ENCODE measurements at regions not wholly inside any gene's neighbourhood (a gene's known extent, or its start where the extent isn't known, plus 50 kb on each side); places are given as distances from the start of the nearest gene placed in this dataset.

DNA sequence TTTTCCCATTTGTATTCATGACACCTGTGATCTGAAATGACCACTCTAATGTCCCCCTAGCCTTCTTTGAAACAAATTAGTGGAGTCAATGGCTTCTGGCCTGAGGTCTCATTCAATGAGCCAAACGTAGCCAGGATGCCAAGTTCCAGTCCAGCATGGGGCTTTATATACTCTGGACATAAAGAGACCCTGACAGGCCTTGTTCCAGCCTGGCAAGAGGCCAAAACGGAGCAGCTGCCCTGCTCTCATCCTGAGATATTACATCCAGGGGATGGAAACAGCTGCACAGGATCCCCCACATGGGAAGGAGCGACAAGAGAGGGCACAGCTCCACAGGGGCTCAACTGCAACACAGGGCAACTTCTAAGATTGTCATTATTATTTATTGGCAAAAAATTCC is 437.8 kb downstream of the CDH26 start:
- peak; percentile 28 for DNase-seq

DNA sequence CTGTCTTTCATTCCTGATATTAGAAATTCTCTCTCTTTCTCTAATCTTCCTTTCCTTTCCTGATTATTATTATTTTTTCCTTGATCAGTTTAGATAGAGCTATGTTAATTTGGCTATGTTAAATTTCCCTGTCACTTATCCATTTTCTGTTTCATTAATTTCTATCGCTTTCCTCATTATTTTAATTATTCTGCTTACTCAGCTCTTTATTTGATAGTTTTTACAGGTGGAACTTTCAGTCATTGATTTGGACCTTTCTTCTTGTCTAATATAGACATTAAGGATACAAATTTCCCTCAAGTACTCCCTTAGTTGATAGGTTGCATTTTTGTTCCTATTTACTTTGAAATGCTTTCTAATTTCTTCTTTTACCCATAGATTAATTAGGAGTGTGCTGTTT is 442.3 kb downstream of the CDH26 start:
- DNase-seq: no peak

DNA sequence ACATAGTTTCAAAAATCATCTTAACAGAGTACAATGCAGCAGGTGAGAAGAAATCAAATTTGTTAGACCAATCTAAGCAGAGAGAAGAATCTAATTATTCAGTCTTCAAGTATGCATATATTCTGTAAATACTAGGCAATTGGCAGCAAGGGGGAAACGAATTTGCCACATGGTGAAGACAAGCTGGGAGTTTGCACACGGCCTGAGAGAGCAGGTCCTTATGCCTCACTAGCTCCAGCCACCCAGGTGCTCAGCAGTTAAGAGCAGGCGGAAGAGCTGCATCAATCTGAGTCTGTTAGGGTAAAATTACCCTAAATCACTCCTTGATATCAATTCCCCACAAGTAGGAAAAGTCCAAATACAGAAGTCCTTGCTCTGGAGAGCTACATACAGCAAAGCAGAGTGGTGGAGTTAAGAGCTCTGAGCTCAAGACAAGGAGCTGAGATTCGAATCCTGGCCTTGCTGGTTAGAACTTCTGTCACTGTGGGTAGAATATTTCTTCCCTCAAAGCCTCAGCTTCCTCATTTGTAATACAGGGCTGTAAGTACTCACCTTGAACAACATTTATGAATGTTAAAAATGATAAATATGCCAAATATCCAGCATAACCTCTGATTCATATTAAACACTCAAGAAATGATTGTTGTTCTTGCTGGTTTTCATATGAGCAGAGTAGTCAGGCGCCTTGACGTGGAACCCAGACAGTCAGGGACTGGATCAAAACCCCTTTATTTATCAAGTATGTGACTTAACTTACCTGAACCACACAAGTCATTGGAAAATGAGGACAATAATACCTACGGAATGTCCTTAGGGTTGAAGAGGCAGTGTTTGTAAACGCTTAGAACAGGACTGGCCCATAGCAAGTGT is 444.2 kb downstream of the CDH26 start:
- no peak for DNase-seq

DNA sequence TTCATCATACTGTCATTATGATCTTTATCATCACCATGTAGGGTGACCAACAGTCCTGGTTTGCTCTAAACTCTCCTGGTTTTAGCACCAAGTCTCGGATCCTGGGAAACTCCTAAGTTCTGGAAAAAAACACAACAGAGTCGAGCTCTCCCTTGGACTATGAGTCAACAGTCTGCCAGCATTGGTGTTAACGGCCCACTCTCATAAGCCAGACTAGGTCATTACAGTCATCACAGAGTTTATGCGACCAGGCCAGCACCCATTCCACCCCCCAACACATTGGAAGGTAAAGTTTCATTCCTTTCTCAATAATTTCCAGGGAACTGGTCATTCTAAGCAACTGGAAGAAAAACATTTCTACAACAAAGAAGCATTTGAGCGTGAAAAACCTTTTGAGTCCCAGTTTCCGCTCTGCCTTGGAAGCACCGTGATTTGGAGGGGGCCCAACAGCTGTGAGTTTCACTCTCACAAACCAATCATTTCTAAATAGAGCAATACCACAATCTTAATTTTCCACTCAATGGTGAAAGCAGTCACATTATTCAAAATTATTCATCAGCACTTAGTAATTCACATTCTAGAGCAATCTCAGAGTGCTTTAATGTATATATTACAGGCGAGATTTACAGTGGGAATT is 445.0 kb downstream of the CDH26 start:
- no peak for DNase-seq

DNA sequence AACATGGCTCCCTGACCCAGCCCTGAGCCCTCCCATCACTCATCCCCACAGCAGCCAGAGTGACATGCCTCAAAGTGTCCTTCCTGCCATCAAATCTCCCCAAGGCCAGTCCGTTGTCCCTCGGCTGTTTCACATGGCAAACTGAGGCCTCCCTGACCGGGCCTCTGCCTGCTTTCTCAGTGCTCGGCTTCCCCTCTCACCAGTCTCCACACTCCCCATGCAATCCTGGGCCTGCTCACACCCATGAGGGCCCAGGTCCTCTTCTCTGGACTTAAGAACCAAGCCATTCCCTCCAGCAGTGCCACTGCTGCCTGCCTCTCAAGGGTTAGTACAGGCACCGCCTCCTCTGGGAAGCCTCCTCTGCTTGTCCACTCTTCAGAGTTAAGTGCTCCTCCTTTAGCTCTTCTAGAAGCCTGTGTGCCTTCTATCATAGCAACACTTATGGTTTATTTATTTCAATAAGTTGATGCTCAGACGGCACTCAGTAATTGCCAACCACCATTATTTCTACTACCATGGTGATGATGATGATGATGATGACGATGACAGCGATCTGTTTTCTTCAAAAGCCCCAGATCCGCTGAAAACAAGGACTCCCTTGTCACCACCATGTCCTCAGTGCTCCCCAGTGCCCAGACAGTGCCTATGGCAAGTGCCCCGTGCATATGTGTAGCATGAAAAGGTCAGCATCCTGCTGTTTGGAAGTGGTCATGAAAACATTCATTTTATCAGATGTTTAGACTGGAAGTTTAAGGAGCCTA is 449.0 kb downstream of the CDH26 start:
- no peak for DNase-seq

DNA sequence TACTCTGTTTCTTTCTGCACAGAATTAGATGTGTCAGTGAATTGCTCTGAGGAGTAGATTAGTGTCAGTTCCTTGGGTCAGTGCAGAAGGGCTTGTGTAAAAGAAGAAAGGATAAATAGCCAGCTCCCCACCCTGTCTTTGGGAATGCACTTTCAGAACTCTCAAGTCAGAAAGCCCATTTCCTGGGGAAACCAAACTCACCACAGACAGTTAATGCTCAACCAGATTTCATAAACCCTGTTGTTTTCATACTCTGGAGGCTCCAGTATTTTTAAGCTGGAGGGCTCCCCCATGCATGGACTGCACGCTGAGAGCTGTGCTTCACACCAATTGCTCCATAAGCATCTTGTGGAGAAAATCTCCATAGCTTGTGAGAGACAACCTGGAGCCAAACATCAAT is 449.7 kb downstream of the CDH26 start:
- DNase-seq: no peak

DNA sequence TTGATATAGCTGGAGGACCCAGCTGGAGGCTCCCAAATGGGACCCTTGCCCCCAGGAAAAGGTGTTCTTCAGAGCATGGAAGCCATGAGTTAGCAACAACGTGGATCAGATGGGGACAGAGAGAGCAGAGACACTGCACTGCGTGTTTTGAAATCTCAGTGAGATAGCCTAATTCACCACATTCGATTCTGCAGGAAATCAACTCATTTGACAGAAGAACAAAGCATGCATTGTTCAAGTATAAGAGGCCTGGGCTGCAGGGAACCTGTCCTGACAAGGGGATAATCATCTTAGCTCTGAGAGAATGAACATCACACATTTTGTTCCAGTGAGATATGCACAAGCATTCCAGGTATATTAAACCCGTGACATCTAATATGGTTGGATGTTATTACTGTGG is 450.2 kb downstream of the CDH26 start:
- DNase-seq: no peak

DNA sequence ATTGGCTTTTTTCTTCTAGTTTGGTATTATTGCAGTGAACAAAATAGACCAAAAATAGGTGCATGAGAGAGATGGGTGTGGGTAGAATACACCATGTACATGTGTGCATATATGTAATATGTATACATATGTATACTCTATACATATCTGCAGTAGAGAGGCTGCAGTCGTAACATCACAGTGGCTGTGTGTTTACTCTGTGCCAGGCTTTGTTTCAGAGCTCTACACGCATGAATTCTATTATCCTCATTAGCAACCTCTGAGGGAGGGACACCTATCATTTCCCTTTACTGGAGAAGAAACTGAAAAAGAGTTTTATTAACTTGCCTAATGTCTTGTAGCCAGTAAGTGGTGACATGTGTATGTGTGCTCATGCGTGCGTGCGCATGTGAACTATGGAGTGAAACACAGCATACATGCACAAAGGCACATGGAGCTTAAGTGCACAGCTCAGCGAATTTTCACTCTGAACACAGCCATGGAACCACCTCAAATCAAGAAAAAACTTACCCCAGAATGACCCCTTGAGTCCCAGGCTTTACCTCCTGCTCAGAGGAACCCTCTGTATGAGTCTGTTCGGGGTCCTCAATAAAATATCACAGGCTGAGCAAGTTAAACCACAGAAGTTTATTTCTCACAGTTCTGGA is 452.5 kb downstream of the CDH26 start:
- DNase-seq: no peak

DNA sequence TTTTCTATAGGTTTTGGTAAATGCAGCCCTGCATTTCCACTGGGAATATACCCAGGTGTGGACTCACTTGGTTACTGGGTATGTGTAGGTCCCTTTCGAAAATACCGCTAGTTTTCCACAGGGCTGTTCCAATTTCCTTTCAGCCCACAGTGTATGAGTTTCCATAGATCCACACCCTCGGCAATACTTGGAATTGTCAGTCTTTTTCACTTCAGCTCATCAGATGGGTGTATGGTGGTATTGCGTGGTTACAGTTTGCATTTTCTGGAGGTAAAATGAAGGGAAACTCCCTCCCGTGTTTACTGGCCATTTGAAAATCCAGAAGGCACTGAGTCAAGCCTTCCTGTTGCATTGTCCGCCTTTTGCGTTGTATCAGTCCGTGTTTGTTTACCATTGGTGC is 453.6 kb downstream of the CDH26 start:
- DNase-seq: no peak

DNA sequence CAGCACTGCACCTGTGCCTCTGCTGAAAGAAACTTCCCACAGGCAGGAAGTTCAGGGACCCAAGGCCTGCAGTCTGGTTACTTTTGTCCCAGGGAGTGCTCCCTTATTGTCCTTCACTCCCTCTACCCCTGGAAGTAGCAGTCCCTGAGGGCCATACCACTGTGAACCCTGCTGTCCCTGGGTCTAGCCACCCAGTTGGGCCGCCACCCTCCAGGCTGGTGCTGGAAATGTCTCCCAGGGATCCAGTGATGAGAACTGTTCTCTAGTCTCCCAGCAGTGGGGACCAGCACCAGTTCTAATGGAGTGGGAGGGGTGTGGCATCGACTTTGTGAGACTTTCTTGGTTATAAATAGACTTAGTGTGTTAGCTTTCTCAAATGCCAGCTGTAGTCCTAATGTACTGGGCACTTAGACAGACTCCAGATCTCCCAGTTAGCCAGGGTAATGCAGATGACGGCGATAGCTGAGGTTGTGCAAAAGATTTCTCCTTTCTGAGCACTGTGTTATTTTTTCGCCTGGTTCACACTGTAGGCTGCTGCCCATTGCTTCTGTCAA is 462.5 kb downstream of the CDH26 start:
- DNase-seq: no peak

DNA sequence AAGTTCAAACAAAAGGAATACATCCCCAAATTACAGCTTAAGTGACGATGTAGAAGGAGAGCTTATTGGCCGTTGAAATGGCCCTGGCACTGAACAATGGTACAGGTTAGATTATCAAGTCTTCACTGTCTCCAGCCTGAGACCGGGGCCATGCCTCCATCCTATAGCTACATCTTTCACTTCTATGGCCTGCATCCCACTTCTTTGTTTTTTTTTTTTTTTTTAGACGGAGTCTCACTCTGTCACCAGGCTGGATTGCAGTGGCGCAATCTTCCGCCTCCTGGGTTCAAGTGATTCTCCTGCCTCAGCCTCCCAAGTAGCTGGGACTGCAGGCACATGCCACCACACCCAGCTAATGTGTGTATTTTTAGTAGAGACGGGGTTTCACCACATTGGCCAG is 464.6 kb downstream of the CDH26 start:
- no peak for DNase-seq

DNA sequence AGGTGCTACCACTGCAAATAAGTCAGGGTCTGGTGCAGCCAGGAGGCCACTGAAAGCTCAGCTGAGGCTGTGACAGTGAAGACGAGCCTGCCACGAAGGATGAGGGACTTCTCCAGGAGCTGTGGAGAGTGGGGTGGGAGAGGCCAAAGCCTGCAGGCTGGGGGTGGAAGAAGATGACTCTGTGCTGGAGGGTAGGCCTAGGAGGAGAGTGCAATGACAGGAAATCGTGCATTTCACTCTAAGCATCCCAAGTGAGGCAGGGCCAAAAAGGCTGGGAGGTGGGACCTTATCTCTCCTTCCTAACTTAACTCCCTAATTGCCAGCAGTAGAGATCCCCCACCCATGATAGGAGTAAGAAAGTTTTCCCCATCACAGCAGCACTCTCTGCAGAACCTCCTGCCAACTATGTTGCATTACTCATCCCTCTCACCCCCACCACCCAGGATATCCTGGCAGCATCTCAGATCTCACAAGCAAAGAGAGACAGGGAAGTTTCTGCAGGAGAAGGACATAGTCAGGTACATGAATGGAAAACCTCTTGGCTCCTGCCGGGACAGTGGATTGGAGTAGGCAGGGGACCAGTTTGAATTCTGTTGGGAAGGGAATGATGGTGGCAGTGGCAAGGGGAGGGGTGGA is 466.2 kb downstream of the CDH26 start:
- no peak for DNase-seq

DNA sequence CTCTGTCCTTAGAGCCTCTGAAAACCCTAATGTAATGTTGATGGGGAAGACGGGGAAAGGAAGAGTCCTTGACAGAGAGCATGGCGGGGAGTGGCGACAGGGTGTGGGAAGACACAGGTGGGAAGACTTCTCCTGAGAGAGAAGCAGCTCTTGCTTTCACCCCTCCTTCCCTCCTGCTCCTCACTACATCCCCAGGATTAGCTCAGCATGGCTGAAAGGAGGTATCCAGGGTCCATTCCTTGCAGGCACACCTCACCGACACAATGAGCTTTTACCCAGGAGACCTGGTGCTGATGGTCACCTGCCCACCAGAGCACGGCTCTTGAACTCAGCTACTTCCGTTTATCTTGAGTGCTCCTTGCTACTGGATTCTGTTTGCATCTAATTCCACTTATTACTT is 469.3 kb downstream of the CDH26 start:
- DNase-seq: no peak

DNA sequence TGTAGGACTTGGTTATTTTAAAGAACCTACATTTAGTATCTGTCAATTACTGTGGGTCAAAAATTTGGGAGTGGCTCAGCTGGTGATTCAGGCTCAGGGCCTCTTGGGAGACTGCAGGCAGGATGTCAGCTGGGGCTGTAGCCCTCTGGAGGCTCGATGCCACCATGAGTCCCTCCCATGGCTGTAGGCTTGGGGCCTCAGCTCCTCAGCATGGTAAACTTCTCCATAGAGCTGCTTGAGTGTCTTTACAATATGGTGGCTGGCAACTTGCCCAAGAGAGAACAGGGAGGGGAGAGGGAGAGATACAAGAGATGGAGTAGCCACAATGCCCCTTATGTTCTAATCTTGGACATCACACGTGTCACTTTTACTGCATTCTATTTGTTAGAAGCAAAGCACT is 470.4 kb downstream of the CDH26 start:
- no peak for DNase-seq

DNA sequence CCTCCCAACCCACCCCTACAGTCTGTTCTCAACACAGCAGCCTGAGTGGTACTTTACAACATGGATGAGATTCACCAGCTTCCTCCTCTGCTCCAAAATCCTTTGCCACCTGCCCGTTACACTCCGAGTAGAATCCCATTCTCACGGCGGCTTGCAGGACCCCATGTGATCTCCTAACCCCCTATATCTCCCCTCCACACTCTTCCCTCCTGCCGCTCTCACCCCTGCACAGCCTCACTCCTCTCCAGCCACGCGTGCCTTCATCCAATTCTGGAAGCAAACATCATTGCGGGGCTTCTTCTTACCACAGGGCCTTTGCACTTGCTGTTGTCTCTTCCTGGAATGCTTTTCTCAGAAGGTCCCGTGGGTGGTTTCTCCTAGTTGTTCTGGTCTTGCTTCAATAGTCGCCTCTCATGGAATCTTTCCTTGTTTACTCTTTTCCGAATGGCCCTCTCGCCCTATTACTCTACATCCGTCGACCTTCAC is 472.3 kb downstream of the CDH26 start:
- no peak for DNase-seq

DNA sequence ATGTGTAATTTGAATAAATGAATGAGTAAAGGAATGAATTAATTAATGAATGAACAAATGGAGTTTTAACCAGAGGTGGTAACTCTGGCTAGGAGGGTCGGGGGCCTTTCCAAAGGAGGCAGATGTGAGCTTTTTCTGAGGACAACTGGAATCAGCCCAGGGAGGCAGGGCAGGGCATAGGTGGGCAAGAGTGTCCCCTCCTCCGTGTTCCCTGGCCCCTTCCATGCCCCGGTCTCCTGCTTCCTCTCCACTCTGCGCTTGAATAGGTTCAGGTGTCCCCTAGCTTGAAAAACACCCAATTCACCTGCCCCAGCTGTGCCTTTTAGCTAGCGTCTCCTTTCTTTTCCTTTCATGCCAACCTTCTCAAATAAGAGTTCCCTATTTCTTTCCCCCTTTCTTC is 473.1 kb downstream of the CDH26 start:
- no peak for DNase-seq

DNA sequence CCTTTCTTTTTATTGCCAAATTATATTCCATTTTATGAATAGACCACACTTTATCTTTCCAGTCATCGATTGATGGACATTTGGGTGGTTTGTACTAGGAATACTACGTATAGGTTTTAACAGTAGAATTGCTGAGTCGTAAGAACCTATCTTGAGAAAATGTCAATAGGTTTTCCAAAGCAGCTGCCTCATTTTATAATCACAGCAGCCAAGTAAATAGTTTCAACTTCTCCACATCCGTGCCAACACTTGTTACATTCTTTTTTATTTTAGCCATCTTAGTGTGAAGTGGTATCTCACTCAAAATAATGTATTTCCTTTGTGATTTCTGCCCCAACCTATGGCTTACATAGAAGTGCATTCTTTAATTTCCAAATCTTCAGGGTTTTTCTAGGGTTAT is 479.2 kb downstream of the CDH26 start:
- no peak for DNase-seq

DNA sequence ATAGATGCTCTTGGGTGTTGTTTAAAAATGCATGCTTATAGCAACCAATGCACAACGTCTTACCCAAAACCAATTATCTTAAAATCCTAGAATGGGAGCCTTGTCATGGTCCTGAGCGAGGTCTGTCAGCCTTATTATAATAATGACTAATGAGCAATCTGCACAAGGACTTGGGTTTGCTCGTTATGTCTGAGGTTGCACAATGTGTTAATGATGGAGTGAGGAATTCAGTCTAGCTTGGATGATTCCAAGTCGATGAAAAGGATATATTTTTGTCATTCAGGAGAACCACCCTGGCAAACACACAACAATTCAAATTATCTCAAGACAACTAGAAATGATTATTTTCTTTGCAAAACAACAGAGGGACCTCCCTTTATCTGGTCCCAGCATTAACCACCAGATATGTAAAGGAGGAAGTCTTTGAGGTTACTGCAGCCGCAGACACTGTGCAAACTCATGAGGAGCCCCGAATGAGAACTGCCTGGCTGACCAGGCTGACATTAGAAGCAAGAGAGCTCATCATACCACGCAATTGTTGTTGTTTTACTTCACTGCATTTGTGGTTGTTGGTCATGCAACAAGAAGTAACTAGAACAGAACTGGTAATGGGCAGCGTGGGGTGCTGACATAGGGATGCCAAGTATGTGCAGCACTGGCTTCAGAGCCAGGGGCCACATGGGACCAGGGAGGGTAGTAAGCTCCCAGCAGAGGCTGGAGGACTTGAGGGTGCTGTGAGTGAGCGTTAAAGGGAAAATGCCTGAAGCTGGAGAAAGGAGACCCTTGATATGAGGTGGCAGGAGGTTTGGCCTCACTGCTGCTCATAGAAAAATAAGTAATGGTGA is 488.3 kb downstream of the CDH26 start:
- no peak for DNase-seq

DNA sequence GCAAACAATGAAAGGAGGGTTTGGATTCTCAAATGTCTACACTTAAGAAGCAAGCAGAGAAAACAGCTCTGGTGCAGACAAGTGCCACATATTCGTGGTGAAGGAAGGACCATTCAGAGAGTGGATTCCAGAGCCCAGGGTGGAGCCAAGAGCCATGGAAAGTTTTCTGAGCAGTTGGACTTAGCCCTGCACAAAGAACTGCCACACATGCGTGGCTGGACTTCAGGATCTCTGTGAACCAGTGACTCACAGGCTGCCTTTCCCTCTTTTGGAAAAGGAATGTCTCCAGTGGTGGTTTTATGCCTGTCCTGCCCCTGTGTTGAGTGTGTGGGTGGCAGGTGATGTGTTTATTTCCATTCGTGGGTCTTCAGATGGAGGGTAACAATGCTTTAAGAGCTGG is 489.5 kb downstream of the CDH26 start:
- DNase-seq: no peak

DNA sequence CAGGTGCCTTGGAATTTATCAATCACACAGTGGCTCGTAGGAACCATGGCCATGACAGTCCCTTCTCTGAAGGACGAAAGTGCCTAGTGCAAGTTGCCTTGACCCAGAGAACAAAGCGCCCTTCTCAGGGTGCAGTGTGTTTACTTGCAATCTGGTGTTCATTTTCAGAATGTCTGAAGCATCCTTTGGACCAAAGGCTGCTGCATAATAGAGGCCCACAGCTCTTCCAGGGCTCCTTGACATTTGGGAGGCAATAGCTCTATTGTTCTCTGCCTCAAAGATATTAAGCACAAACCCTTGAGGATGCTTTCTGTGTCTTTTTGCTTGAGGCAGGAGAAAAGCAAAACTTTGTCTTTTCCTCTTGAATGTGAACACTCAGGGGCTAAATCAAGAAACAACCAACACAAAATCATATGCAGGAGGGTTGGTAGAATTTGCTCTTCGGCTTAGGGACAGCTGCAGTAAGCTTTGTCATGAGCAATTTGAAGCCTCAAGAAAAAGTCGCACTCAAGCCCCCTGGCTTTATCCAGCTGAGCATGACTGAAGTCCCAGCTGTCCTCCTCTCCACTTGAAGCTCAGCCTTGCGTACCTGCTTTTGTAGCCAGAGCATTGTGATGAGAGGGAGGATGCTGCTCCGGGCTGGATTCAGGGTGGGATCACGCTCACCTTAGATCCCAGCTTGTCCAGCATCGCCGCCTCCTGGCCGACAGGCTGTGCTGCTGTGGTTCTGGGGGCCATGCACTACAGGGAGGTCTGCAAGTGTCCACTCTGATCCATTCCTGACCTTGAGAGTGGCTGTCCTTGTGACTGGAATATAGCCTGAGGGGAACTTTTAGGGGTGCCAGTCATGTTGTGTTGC is 495.4 kb downstream of the CDH26 start:
- DNase-seq: peak; percentile 29

All from NCI-H82 (cell line).